SK-N-MC (cell line): ENCODE measurements at regions not wholly inside any gene's neighbourhood (a gene's known extent, or its start where the extent isn't known, plus 50 kb on each side); places are given as distances from the start of the nearest gene placed in this dataset.

Experiments used
- DNase-seq: peaks from one replicate; pipeline ENCODE4 v3.0.0-alpha.2; 2011; ENCODE audit warnings: low read depth, low spot score
- H3K27ac ChIP-seq: fragments of 200-600 bp; sonication (generic); 2 replicates; pipeline ENCODE4 v1.5.1; 2016; ENCODE audit warnings: mixed run types
- H3K36me3 ChIP-seq: fragments of 200-600 bp; sonication (generic); 2 replicates; pipeline ENCODE4 v1.6.1; 2017; ENCODE audit warnings: antibody characterized with exemption, low read length, mixed read lengths; ENCODE audit not compliant: insufficient read depth
- H3K4me3 ChIP-seq: fragments of 200-600 bp; sonication (generic); 2 replicates; pipeline ENCODE4 v1.5.1; 2016
- H3K9ac ChIP-seq: fragments of 200-600 bp; sonication (generic); 2 replicates; pipeline ENCODE4 v1.8.0; 2017; ENCODE audit warnings: mixed run types, mixed read lengths; ENCODE audit not compliant: insufficient read length
- H3K9me3 ChIP-seq: fragments of 200-600 bp; sonication (generic); 2 replicates; pipeline ENCODE4 v1.6.1; 2017; ENCODE audit warnings: low read depth, mild to moderate bottlenecking, antibody characterized with exemption, low read length, moderate library complexity, mixed read lengths
- EZH2 ChIP-seq: fragments of 200-600 bp; sonication (generic); IDR thresholded peaks from one replicate; pipeline ENCODE4 v1.6.1; 2017; ENCODE audit warnings: antibody characterized with exemption
- FOXP2 ChIP-seq: optimal IDR thresholded peaks from 2 replicates; pipeline ENCODE3; 2011; ENCODE audit warnings: mild to moderate bottlenecking, moderate library complexity; ENCODE audit not compliant: insufficient read depth; ENCODE audit errors: extremely low read length, control extremely low read depth
- POLR2AphosphoS5 ChIP-seq: IDR thresholded peaks from 2 replicates; pipeline ENCODE4 v1.6.1; 2012; ENCODE audit warnings: mild to moderate bottlenecking, low read depth, low read length, borderline replicate concordance

DNA sequence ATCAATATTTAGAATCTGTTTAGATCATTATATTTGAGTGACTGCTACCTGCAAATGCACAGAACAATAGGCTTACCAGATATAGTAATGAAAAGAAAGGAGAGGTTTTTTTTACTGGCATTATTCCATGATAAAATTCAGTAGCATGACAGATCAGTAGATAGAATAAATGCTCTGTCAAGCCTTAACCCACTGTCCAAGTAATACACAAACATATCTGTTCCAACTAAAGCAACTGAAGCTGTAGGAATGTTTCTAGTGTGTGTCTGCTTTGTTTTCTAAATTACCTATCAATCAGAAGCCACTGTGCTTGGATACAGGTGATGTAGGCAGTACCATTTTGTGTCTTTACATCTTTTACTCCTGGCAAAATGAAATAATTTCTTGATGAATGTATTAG, 604.6 kb downstream of the PCDH7 start:
- H3K9ac ChIP-seq = no peak overlapping the region
- H3K27ac ChIP-seq = no peak overlapping the region
- TF ChIP-seq FOXP2 (no peak), POLR2AphosphoS5 (no peak), EZH2 (no peak)
- no peak for DNase-seq
- H3K36me3 ChIP-seq = no peaks in the 10 kb centered on the region
- no peaks in the 10 kb centered on the region for H3K9me3 ChIP-seq
- H3K4me3 ChIP-seq = no peak overlapping the region

DNA sequence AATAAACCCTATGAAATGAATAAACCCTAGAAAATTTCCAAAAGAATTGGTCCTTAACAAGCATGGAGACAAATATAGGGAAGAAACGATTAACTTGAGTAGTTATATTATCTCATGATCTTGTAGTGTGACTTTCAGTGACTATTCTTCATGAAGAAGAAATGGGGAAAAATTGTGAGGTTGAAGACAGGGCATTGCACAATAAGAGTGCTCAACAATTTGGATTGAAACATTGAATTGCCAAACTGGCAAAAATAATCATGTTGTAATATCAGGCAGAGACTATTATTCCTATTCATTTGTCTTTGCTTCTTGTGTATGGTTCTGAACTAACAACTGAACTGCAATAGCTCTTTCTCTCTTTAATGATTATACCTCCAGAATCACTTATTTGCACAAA, 605.1 kb downstream of the PCDH7 start:
- H3K27ac ChIP-seq = no peak overlapping the region
- no peak overlapping the region for H3K4me3 ChIP-seq
- H3K36me3 ChIP-seq = no peaks in the 10 kb centered on the region
- no peak overlapping the region for H3K9ac ChIP-seq
- no peak for DNase-seq
- H3K9me3 ChIP-seq = no peaks in the 10 kb centered on the region
- no peak for TF ChIP-seq EZH2
- TF ChIP-seq FOXP2 = no peak
- no peak for TF ChIP-seq POLR2AphosphoS5

- no peak for DNase-seq
- Histone ChIP-seq H3K36me3 (no peaks in the 10 kb centered on the region), H3K4me3 (no peak overlapping the region), H3K9ac (no peak overlapping the region), H3K27ac (no peak overlapping the region), H3K9me3 (no peaks in the 10 kb centered on the region)
- TF ChIP-seq FOXP2 = no peak
- TF ChIP-seq EZH2 = no peak
- no peak for TF ChIP-seq POLR2AphosphoS5
Measured at GRCh38 chr4:31327031-31327430, 606.9 kb downstream of the PCDH7 start.

GRCh38 chr4:31328932-31329331, 608.8 kb downstream of the PCDH7 start:
- TF ChIP-seq FOXP2 (no peak), POLR2AphosphoS5 (no peak), EZH2 (no peak)
- no peaks in the 10 kb centered on the region for H3K36me3 ChIP-seq
- H3K4me3 ChIP-seq = no peak overlapping the region
- H3K9ac ChIP-seq = no peak overlapping the region
- H3K9me3 ChIP-seq = no peaks in the 10 kb centered on the region
- H3K27ac ChIP-seq = no peak overlapping the region
- no peak for DNase-seq

DNA sequence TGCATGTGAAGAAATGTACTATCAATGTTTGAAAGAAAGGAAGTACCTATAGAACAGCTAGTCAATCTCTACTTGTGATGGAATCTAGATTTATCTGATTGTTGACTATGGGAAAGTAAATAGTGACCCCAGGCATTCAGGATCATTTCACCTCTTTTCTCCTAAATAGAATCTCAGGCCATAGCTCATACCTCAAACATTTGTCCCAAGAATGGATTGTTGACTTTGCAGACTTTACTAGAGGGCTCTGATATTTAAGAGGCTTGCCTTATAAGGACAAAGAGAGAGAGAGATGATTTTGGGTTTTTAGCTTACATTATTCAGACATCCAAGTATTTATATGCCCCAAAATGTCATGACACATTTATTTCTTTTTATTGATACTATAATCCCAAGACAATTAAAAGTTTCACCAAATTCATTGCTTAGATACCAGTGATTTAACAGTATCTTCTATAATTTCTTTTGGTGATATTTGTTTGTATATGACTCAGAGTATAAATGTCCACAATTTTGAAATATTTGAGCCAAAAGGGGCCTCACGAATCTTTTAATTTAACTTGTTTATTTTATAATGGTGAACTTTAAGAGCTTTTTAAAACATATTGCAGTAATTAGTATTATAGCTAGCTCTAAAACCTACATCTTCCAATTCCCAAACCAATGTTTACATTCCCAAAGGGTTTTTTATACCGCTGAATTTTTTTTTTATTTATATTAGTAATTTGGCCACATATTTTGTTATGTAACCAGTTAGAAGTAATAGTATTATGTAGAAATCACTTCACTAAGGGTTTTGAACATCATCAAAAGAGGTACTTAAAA, 614.1 kb downstream of the PCDH7 start:
- Histone ChIP-seq H3K27ac (no peak overlapping the region), H3K9me3 (no peaks in the 10 kb centered on the region), H3K36me3 (no peaks in the 10 kb centered on the region), H3K4me3 (no peak overlapping the region), H3K9ac (no peak overlapping the region)
- TF ChIP-seq EZH2 = no peak
- TF ChIP-seq FOXP2 = no peak
- no peak for TF ChIP-seq POLR2AphosphoS5
- no peak for DNase-seq

- TF ChIP-seq POLR2AphosphoS5 (no peak), FOXP2 (no peak), EZH2 (no peak)
- Histone ChIP-seq H3K27ac (no peak overlapping the region), H3K9ac (no peak overlapping the region), H3K36me3 (no peaks in the 10 kb centered on the region), H3K4me3 (no peak overlapping the region), H3K9me3 (no peaks in the 10 kb centered on the region)
- DNase-seq = no peak
Measured at GRCh38 chr4:31338000-31338399, 617.8 kb downstream of the PCDH7 start.

DNA sequence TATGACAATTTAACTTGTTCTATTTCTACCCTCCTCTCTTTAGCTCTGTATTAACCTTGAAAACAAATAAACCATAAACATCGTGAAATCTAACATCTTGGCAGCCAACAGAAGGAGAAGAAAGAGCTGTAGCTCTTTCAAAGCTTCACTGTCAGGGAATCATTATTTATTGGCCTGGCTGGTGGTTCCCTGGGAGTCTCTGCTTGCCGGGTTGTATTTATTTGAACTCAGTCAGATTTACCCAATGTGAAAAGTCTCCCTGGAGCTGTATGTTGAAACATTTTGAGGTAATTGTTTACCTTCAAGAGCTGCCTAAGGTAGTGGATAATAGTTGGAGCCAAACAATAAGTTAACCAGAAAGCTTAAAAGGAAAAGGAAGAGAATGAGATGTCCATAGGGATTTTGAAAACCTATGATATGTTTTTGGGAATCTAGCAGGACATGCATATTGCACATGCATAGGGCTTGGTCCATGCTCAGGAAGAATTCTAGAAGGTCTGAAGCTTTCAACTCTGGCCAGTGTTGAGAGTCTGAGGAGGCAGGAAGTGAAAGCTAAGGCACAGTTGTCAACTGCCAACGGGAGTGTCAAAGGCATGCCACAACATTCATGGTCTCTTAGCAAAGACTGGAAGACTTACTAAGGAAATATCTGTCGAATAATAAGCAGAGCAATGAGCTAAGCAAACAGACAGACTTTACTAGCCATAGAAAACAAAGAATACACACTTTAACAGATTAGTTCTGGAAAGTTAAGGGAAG, 621.6 kb downstream of the PCDH7 start:
- Histone ChIP-seq H3K9me3 (no peaks in the 10 kb centered on the region), H3K9ac (no peak overlapping the region), H3K36me3 (no peaks in the 10 kb centered on the region), H3K4me3 (no peak overlapping the region), H3K27ac (no peak overlapping the region)
- no peak for TF ChIP-seq EZH2
- TF ChIP-seq FOXP2 = no peak
- TF ChIP-seq POLR2AphosphoS5 = no peak
- DNase-seq = no peak

- Histone ChIP-seq H3K9me3 (no peaks in the 10 kb centered on the region), H3K36me3 (no peaks in the 10 kb centered on the region), H3K27ac (no peak overlapping the region), H3K4me3 (no peak overlapping the region), H3K9ac (no peak overlapping the region)
- DNase-seq = no peak
- TF ChIP-seq EZH2 (no peak), FOXP2 (no peak), POLR2AphosphoS5 (no peak)
Measured at GRCh38 chr4:31343061-31343460, 622.9 kb downstream of the PCDH7 start.

DNA sequence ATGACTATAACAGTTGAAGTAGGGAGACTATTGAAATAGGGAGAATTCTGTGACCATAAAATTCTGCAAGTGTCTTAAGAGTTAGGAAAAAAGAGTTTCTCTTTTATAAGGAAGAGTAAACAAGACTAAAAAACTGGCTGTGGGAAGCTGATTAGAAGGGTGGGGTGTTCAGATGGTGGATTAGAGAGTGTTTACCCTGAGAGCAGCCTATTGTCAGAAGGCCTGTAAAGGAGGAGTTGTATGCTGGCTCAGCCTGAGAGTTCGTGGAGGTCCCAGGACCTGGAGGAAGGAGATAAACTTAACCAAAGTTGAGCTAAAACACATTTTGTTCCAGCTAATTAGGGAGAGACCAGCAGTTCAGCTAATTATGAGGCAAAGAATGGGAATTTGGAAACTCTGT, 629.7 kb downstream of the PCDH7 start:
- no peak overlapping the region for H3K9ac ChIP-seq
- no peak overlapping the region for H3K4me3 ChIP-seq
- TF ChIP-seq POLR2AphosphoS5 (no peak), FOXP2 (no peak), EZH2 (no peak)
- H3K9me3 ChIP-seq = no peaks in the 10 kb centered on the region
- no peak for DNase-seq
- no peak overlapping the region for H3K27ac ChIP-seq
- no peaks in the 10 kb centered on the region for H3K36me3 ChIP-seq
